GM10266 (cell line): ENCODE measurements at regions not wholly inside any gene's neighbourhood (a gene's known extent, or its start where the extent isn't known, plus 50 kb on each side); places are given as distances from the start of the nearest gene placed in this dataset.
"Not testable (repeated sequence)": the region's sequence is repeated elsewhere in the genome, so short reads cannot be mapped to it uniquely, and the experiment has no call there.

ENCODE experiments used
- DNase-seq: peaks from one replicate; pipeline ENCODE4 v3.0.0; 2012; ENCODE audit errors: extremely low spot score
- CTCF ChIP-seq: IDR thresholded peaks from 2 replicates; pipeline ENCODE4 v1.5.1; 2012; ENCODE audit warnings: mild to moderate bottlenecking, low read depth; ENCODE audit not compliant: control insufficient read depth, insufficient read depth; ENCODE audit errors: missing control alignments

GRCh38 chr7:66556549-66557213, 72.0 kb upstream of the KCTD7 start:
- TF ChIP-seq CTCF, result no peak
- no peak for DNase-seq

- peak; percentile 87 for DNase-seq
- peak; percentile 97 for TF ChIP-seq CTCF
Observed at GRCh38 chr7:66557214-66558200, 71.2 kb upstream of the KCTD7 start.

DNA sequence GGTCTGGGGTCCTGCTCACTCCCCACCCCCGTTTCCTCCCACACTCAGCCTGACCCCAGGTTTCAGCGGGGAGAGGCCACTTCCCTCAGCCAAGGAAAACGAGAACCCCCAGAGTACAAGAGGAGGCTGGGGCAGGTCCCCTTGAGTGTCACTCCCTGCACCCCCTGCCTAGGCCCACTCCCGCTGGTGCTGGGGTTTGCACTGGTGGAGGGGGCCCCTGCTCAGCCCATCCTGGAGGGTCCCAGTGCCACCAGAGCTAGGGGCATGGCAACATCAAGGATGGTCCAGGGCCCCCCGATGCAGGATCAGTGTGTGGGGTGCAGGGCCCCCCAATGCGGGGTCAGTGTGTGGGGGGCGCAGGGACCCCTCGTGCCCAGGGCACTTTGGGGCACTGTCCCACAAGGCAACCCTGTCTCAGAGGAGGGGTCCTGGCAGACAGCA, 70.5 kb upstream of the KCTD7 start:
- DNase-seq, result no peak
- no peak for TF ChIP-seq CTCF

DNA sequence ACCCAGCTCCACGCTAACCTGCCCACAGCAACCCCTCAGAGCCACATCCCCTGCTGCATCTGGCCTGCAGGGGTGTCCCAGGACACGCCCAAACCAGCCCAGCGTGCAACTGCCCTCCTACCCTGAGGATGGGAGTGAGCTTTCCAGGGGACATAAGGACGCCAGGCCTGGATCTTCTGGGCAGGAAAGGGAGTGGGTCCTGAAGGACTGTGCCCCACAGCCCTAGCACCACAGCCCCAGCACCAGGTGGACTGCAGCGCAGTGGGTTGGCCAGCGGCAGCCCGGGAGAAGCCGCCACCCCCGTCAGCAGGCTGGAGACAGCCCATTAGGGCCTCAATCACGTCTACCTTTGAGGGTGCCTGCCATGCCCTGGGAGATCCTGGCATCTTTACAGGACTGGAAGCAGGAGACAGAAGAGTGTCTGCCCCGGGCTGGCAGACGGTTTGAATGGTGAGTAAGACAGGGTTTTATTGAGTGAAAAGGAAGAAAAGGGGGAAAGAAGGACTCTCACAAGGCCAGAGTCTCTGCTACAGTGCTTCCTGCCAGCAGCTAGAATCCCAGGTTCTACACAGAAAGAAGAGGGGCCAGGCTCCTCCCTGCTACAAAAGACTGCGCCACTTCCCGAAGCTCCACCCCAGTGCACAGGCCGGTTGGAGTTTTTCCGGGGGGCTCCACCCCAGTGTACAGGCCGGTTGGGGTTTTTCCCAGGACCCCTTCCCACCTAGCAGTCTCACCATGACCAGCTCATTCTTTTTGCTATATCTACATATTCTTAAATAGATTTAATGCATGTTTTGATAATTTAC, 69.8 kb upstream of the KCTD7 start:
- peak; percentile 25 for DNase-seq
- TF ChIP-seq CTCF, result no peak

- TF ChIP-seq CTCF, result no peak
- DNase-seq, result no peak
Observed at GRCh38 chr7:66564045-66564444, 64.6 kb upstream of the KCTD7 start.

- not testable (repeated sequence) for DNase-seq
Observed at GRCh38 chr7:66570179-66570578, 58.5 kb upstream of the KCTD7 start.

DNA sequence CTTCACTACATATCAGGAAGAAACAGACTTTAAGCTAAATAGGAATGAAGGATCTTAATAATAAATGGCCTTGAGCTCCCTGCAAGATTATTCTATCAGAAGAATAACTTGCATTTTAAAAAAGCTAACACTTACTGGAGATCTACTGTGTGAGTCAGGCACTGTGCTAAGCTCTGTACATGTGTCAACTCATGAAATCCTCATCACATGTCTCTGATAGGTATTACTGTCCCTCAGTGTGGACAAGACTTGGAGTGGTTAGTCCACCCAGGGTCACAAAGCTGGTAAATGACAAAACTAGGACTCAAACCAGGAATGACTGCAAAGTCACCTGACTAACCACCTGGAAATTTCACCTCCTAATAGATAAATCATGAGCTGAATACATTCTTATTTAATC, 57.1 kb upstream of the KCTD7 start:
- TF ChIP-seq CTCF, result no peak
- DNase-seq, result no peak

- DNase-seq, result not testable (repeated sequence)
Observed at GRCh38 chr7:66573782-66574495, 54.7 kb upstream of the KCTD7 start.

DNA sequence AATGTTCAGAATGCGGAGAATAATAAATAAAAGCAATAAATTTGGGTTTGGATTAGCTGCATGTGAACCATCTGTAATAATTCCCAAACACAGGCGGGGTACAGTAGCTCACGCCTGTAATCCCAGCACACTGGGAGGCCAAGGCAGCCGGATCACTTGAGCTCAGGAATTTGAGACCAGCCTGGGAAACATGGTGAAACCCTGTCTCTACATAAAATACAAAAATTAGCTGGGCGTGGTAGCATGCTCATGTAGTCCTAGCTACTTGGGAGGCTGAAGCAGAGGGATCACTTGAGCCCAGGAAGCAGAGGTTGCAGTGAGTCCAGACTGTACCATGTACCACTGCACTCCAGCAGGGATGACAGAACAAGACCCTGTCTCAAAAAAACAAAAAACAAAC, 53.9 kb upstream of the KCTD7 start:
- DNase-seq, result not testable (repeated sequence)
